ENCODE measurements at regions not wholly inside any gene's neighbourhood (a gene's known extent, or its start where the extent isn't known, plus 50 kb on each side); places are given as distances from the start of the nearest gene placed in this dataset.

DNA sequence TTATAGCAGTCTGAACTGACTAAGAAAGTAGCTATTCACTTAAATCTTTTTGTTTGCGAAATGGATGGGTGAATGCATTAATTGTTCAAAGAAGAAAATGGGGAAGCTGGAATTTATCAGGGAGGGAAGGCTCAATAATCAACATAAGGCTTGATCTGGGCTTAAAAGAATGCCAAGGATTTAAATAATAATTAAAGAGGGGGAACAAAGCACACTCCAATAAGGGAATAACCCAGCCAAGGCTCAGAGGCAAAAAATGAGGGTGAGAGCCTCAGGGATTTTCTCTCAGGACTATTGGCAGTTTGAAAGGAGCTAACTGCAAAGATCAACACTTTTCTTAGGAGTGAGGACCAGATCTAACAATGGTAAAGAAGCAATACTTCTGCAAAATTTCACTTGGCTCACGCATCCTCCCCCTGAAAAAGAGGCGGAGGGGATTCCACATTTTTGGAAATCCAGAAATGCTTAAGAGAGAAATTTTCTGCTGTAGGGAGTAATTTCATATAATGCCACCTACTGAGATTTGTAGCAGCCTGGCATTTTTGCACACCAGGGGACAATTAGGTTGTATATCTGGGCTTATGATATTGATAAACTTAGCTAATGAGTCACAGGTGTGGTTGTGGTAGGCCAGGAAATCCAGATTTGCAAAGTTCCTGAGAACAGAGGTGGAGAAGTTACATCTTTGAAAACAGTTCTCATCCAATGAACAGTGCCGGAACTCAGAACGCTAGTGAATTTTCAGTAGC, 405.1 kb downstream of the TUSC7 start:
- TF ChIP-seq, protein P1, sequence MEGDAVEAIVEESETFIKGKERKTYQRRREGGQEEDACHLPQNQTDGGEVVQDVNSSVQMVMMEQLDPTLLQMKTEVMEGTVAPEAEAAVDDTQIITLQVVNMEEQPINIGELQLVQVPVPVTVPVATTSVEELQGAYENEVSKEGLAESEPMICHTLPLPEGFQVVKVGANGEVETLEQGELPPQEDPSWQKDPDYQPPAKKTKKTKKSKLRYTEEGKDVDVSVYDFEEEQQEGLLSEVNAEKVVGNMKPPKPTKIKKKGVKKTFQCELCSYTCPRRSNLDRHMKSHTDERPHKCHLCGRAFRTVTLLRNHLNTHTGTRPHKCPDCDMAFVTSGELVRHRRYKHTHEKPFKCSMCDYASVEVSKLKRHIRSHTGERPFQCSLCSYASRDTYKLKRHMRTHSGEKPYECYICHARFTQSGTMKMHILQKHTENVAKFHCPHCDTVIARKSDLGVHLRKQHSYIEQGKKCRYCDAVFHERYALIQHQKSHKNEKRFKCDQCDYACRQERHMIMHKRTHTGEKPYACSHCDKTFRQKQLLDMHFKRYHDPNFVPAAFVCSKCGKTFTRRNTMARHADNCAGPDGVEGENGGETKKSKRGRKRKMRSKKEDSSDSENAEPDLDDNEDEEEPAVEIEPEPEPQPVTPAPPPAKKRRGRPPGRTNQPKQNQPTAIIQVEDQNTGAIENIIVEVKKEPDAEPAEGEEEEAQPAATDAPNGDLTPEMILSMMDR (IDR thresholded peaks at IDR 0.05; ENCODE audit: insufficient read depth, missing control alignments), result no peak
- no peak for FAIRE-seq

DNA sequence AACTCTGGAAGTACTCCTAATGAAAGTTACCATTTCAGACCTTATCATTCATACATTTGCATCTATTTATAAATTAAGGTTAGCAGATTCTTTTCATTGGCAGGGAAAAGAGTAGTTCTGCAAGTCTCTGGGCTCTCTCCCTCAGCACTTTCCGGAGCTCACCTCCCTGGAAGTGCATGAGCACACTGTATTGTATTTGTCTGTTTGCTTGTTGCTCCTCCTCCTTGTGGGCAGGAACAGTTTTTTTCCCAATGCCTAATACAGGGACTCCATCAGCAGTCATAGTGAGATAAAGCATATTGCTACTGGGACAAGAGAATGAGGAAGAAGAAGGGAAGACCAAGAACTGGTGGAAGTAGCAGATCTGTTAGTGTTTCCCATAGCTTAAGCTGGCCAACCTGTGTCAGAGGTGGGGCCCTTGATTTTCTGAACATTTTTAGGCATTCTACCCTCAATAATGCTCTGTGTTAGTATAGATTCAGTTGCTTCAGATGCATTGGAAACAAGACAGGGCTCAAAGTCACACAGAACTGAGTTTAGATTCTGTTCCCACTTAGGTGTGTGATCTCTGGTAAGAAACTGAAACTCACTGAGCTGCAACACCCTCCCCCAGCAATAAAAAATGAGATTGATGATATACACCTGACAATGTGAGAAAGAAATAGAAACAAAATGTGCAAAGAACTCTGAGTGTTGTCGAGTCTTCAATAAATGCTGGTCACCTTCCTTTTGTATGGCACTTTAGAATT, 407.8 kb downstream of the TUSC7 start:
- DNase-seq (ENCODE audit: insufficient read length, low spot score), result no peak
- TF ChIP-seq, protein P1 (IDR thresholded peaks at IDR 0.05; ENCODE audit: insufficient read depth, missing control alignments), result no peak
- FAIRE-seq, result no peak

More for the DNA sequence above, 405.1 kb downstream of the TUSC7 start:
- no peak for DNase-seq (ENCODE audit: insufficient read length, low spot score)

DNA sequence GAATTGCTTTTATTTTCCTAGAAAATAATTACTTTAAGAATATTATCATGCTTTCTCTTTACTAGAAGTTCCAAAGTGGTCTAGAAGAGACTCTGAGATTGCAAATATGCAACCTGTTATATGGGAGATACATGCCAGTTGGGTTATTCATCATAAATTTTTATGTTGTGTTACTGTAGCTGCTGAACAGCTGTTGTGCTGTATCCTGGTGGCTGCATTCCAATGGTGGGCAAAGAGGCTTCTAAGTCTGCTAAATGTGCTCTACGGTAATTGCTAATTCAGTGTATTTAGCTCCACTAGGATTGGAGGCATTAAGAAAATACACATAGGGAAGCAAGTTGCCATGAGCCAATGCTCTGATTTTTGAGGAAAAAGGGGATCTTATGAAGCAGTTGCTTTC, 409.0 kb downstream of the TUSC7 start:
- no peak for DNase-seq (ENCODE audit: insufficient read length, low spot score)
- TF ChIP-seq, protein P1 (IDR thresholded peaks at IDR 0.05; ENCODE audit: insufficient read depth, missing control alignments), result no peak
- FAIRE-seq, result no peak

DNA sequence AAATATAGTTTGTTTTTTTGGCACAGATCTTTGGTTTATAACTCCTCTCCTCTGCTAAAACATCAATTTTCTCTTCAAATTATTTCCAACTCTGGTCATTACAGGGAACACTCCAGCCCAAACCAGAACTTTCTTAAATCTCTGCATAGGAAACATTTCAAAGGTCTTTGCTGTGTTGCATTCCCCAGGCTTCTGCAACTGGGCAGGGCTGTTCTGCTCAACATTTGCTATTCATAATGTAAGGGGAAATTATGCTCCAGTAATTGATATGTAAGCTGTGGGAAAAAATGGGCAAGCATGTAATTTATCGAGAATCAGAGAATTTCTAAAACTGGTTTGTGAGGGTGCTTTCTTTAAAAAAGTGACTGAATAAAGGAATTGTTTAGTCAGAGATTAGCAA, 410.4 kb downstream of the TUSC7 start:
- no peak for FAIRE-seq
- TF ChIP-seq, protein P1 (IDR thresholded peaks at IDR 0.05; ENCODE audit: insufficient read depth, missing control alignments), result no peak
- DNase-seq (ENCODE audit: insufficient read length, low spot score), result no peak

DNA sequence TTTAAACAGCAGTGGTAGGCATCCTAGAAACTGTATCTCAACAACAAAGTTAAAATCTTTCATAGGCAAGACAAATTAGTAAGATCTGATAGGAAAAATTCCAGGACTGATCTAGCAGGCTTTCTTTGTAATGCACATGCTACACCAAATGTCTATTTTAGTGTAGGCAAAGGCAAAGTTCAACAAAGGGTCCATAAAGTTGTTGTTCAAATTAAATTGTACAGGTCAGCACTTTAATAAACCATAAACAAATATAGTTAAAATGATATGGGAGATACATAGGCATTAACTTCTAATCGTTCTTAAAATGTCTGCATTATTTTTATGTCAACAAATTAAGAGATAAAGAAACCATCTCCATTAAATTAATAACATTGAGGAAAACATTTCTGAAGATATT, 413.0 kb downstream of the TUSC7 start:
- TF ChIP-seq, protein P1 (IDR thresholded peaks at IDR 0.05; ENCODE audit: insufficient read depth, missing control alignments), result no peak
- no peak for FAIRE-seq
- DNase-seq (ENCODE audit: insufficient read length, low spot score), result no peak

DNA sequence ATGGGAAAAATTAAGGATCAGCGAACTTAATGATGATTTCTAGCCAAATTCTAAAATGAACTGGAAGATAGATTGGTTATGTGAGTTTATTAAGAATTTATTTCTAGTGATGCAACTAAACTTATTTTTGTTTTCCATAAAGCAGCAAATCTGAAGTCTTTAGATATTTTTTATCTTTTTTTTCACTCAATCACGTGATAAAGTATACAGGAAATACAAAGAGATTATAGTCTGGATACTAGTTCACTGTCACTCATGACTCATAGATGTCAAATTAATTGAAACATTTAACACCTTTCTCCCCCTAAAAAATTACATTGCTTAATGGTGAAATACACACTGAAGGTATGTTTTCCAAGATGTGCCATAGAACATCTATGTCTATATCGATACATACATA, 416.9 kb downstream of the TUSC7 start:
- no peak for FAIRE-seq
- TF ChIP-seq, protein P1 (IDR thresholded peaks at IDR 0.05; ENCODE audit: insufficient read depth, missing control alignments), result no peak
- DNase-seq (ENCODE audit: insufficient read length, low spot score), result no peak
